NCI-H774 (cell line): ENCODE measurements at regions not wholly inside any gene's neighbourhood (a gene's known extent, or its start where the extent isn't known, plus 50 kb on each side); places are given as distances from the start of the nearest gene placed in this dataset.
A peak's percentile ranks its signal among the peaks of the same experiment; 100 is the strongest.
"Not testable (repeated sequence)": the region's sequence is repeated elsewhere in the genome, so short reads cannot be mapped to it uniquely, and the experiment has no call there.

ENCODE experiments used
- DNase-seq: peaks from one replicate; lab custom pipeline; 2025; lab: John Stamatoyannopoulos, UW

- DNase-seq, result no peak
These were observed 83.9 kb upstream of the TMEM178A start for GRCh38 chr2:39581866-39582265.

GRCh38 chr2:39583213-39583612, 82.5 kb upstream of the TMEM178A start:
- DNase-seq, result no peak

DNA sequence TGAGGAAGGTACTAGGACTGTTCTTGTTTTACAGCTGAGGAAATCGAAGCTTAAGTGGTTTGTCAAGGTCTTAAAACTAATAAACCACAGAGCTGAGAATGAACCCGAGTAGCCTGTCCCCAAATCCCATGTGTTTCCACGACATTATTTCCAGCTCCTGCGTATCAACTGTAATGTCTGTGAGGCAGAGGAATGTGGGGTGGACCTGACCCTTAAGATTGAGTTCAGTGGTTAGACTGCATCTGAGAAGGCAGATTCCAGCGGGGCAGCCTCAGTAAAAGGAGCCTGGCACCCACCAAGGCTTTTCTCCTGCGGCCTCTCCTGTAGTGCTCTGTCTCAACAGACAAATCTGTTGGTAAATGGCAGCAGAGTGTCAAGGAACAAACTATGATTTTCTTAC, 81.9 kb upstream of the TMEM178A start:
- DNase-seq, result no peak

GRCh38 chr2:39584283-39584965, 81.3 kb upstream of the TMEM178A start:
- DNase-seq, result no peak

DNA sequence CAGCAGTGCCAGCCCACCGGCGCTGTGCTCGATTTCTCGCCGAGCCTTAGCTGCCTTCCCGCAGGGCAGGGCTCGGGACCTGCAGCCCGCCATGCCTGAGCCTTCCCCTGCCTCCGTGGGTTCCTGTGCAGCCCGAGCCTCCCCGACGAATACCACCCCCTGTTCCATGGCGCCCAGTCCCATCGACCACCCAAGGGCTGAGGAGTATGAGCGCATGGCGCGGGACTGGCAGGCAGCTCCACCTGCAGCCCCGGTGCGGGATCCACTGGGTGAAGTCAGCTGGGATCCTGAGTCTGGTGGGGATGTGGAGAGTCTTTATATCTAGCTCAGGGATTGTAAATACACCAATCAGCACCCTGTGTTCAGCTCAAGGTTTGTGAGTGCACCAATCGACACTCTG, 80.2 kb upstream of the TMEM178A start:
- DNase-seq, result not testable (repeated sequence)

- no peak for DNase-seq
These were observed 78.5 kb upstream of the TMEM178A start for GRCh38 chr2:39587168-39587567.

DNA sequence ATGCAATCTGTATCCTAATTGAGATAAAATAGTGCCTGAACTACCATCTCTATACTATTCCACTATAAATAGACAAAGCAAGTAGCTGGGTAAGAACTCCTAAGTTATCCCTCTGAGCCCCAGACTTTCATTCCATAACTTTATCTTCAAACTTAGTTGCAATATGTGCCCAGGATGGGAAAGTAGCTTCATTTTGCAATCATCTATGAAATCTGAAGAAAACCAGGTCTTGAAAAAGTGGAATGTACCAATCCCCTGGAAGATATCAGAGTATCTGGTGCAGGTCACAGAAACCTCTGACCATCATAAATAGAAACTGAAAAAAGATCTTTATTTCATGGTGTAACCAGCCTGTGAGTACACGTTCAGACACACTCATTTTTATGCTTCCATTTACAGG, 78.1 kb upstream of the TMEM178A start:
- no peak for DNase-seq

DNA sequence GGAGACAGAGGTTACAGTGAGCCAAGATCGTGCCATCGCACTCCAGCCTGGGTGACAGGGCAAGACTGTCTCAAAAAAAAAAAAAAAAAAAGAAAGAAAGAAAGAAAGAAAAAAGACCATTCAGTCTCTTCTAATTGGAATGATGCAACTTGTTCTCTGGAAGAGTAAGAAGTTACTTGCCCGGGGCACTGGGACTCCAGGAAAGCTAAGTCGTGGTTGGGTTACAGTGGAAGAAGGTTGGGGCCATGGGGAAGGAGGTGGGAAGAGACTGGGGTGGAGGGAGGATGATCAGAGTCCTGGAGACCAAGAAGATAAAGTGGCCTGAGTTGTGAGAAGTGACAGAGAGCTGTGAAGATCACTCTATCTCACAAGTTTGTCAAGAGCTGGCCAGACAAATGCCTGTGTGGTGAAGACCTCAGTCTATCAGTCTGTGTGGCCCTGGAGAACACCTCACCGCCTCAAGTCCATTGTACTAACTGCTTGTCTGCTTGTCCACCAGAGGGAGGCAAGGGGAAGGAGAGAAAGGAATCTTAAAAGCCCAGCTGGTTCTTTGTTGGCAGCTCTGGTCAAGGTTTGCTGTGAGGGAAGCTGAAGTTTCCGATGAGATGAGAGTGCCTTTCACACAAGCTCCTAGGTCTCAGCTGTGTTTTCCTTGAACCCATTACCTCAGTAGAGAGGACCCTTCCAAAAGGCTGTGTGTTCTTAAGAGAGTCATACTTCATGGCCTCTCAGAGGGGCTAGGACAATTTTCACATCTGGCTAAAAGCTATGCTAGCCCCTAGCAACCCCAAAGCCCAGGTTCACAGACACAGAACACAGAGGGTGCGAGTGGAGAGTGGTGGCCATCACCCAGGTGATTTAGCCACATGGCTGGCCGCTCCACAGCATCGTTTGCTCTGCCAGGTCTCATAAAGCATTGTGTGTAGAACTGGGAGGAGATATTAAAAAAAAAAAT, 72.0 kb upstream of the TMEM178A start:
- peak; percentile 6 for DNase-seq

GRCh38 chr2:39595116-39595515, 70.6 kb upstream of the TMEM178A start:
- no peak for DNase-seq

DNA sequence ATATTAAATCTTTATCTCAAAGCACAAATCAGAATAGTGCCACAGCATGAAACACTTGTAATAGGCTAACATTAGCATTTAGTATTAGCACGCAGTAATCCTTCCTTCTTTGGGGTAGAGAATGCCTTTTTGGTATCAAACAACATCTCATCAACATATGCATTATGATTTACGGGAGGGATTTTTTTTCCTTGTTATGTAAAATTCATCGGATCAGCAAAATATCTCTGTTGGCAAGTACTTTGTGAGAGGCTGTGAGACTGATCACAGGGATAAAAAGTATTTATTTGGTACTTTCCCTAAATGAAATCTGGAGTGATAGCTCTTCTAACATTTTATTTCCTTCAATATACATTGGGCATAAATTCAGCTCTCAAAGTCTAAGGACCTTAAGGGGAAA, 68.4 kb upstream of the TMEM178A start:
- DNase-seq, result no peak

- DNase-seq, result no peak
These were observed 63.1 kb upstream of the TMEM178A start for GRCh38 chr2:39602616-39603015.

DNA sequence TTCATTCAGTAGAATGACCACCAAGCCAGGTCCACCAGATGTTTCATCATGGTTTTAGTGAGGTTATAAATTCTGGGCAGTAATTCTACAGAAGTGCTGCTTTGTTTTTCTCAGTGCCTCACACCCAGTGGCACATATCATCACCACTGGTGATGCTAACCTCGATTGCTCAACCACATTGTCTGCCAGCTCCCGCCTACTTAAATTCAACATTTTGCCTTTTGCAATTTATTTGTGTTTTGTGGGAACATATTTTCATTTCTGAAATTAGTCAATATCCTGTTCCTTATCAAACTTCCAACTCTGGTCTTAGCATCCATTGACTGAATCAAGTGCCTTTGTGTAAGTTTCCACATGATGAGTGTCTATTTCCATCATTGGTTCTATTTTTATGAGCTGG, 62.3 kb upstream of the TMEM178A start:
- DNase-seq, result no peak

- no peak for DNase-seq
These were observed 60.9 kb upstream of the TMEM178A start for GRCh38 chr2:39604866-39605265.

GRCh38 chr2:39606585-39606984, 59.1 kb upstream of the TMEM178A start:
- DNase-seq, result no peak

DNA sequence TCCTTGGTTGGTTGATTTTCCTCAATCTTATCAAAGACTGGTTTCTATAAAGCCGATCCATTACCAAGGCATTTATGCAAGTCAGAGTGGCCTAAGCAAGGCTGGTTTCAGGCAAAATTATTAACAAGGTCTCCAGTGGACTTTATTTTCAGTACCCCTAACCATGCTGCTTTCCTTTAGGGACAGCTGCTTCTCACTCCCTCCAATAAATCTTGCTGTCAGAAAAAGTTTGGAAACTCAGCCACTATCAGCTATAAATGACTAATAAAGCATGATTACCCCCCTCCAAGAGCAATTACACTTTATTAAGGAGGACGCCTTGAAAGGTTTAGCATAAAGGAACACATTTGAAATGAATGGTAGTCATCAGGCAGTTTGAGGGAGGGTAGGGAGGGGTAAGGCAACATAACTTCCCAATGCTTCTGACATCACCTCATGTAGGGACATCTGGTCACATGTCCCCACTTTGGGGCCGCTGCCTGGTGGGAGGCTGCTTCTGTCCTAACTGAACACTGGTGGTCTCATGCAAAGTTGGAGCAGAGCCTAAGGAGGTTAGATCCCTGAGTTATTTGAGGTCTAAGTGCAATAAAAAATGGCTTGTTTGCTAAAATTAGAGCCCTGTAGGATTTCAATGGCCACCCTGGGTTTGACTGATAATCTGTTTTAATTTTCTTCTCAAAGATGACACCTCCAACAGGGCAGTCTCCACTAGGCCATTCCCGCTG, 58.0 kb upstream of the TMEM178A start:
- no peak for DNase-seq

- no peak for DNase-seq
These were observed 57.5 kb upstream of the TMEM178A start for GRCh38 chr2:39608263-39608575.

GRCh38 chr2:39608686-39609441, 56.9 kb upstream of the TMEM178A start:
- DNase-seq, result no peak

DNA sequence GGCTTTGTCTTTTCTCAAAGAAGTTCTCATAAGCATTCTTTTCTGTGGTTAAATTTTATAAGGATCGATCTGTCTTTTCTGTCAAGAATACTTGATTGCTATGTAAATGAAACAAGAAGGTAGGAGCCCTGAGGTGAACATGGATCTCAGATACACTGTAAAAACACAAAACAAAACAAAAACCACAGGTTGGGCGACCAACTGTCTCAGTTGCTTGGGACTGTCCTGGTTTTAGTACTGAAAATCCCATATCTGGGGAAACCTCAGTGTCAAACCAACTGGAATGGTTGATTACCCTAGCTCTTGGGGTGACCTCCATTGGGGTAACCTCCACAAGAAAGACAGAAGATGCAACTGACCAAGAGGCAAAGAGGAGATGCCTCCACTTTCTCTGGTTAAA, 55.8 kb upstream of the TMEM178A start:
- no peak for DNase-seq

DNA sequence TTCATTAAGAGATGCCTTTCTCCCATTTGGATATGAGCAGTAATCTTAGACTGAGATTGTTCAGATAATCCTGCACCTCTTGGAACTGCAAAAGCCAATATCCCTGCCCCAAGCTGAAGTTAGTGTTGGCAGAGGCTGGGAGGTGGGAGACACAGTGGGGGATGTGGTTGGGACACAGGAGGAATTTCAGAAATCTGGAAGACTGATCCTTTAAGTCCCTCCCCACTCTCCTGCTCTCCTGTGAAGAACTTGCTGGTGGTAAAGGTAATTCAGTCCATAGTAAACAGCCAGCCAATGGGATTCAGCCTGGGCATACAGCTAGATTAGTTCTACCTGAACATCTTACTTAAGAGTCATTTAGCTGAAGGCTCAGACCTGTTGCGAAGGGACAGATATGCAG, 50.0 kb upstream of the TMEM178A start:
- DNase-seq, result no peak
